Jurkat, Clone E6-1 (cell line): ENCODE measurements at regions not wholly inside any gene's neighbourhood (a gene's known extent, or its start where the extent isn't known, plus 50 kb on each side); places are given as distances from the start of the nearest gene placed in this dataset.

Experiments
- DNase-seq: peaks from one replicate; pipeline ENCODE4 v3.0.0-alpha.2; 2011; ENCODE audit warnings: low read depth, low spot score
- H3K4me3 ChIP-seq: 2 replicates; pipeline ENCODE4 v1.5.1; 2011; ENCODE audit warnings: mild to moderate bottlenecking, low read length, control low read depth, moderate library complexity

GRCh38 chr20:60948224-60948623 is 303.8 kb upstream of the CDH4 start:
- no peak for DNase-seq
- no peak overlapping the region for H3K4me3 ChIP-seq

DNA sequence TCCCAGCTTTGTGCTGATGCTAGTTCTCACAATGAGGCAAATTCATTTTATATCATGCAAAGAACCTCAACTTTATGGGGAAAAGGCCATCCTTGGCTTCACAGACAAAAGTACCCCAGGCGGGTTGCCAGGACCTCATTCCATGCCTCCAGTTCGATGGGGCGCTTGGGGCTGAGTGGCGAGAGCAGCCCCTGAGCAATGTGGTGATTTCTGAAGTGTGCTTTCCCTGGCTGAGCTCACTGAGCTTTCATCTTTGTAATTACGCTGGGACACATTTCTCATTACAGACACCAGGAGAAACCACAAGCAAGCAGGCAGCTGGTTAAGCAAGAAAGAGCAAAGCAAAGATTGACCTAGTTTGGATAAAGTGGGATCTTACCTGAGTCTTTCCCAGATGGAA is 301.5 kb upstream of the CDH4 start:
- DNase-seq, result no peak
- no peak overlapping the region for H3K4me3 ChIP-seq

DNA sequence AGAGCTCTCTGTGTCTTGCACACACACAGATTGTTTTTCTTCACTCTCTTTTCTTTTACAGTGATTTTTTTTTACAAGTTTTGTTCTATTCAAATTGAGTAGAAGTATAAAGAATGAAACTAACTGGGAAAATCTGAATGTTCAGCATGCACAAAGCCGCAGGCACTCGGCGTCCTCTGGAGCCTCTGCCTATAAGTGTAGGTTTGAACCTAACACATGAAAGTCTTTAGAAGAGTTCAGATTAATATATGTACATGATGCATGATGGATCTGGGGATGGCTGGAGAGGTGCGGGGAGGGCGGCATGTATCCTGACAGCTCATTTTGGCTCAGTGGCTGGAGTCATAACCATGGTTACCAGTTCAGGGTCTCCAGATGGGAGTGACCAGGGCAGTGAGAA is 301.1 kb upstream of the CDH4 start:
- no peak for DNase-seq
- no peak overlapping the region for H3K4me3 ChIP-seq

DNA sequence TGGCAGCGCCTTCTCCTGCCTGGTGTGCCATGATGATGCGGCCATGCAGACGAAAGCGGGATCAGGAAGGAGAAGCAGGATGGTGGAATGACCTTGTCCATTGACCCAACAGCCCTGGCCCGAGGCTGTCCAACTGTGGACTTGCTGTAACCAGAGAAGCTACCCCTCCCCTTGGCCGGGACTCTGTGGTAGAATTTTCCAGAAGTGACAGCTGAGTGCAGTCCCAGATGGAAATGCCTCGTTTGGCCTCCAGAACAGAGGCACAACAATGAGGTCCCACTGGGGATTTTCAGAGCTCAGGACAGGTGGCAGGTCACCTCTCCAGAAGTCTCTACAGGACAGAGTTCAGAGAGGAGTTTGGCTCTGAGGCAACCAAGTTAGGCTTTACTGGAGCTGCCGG is 299.2 kb upstream of the CDH4 start:
- no peak for DNase-seq

GRCh38 chr20:60953321-60953720 is 298.7 kb upstream of the CDH4 start:
- DNase-seq, result no peak
- no peak overlapping the region for H3K4me3 ChIP-seq

More for the DNA sequence above, 299.2 kb upstream of the CDH4 start:
- H3K4me3 ChIP-seq, result no peak overlapping the region

DNA sequence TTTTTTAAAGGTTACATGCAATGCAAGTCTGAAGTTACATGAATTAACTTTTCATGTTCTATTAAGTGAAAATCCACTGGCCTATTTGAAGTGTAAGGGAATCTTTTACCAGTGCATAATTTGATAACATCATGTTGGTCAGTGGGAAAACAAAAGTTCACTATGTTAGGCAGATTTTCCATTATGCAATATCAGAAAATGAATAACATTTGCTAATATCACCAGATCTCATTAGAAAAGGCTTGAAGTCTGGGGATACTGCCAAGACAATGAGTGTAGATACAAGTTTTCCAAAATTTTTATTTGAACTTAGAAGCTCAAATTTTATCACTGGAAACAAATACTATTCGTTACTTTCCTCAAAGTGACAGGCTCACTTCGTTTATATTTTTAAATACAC is 296.4 kb upstream of the CDH4 start:
- H3K4me3 ChIP-seq, result no peak overlapping the region
- no peak for DNase-seq

DNA sequence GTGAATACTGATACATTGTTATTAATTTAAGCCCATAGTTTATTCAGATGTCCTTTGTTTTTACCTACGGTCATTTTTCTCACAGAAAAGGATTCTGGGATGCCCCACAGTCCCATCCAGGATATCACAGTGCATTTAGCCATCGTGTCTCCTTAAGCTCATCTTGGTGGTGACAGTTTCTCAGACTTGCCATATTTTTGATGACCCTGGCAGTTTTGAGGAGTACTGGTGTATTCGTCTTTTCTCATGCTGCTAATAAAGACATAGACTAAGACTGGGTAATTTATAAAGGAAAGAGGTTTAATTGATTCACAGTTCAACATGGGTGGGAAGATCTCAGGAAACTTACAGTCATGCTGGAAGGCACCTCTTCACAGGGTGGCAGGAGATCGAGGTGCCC is 295.9 kb upstream of the CDH4 start:
- H3K4me3 ChIP-seq, result no peak overlapping the region
- DNase-seq, result no peak

DNA sequence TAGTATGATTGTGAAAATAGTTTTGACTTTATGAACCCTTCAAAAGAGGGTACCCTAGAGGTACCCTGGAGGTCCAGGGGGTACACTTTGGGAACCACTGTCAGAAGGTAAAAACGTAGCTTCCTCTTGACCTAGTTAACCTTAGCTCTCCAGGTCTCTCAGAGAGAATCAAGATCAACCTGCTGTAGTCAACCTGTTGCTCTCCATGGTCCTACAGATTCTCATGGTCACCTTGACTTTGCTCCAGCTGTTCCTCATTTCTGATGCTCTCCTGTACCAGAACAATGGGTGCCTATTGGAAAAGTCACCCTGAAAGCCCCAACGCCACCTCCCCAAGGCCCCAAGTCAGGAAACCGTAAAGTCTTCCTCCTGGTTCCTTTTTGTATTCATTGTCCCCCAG is 294.4 kb upstream of the CDH4 start:
- no peak overlapping the region for H3K4me3 ChIP-seq
- DNase-seq, result no peak

DNA sequence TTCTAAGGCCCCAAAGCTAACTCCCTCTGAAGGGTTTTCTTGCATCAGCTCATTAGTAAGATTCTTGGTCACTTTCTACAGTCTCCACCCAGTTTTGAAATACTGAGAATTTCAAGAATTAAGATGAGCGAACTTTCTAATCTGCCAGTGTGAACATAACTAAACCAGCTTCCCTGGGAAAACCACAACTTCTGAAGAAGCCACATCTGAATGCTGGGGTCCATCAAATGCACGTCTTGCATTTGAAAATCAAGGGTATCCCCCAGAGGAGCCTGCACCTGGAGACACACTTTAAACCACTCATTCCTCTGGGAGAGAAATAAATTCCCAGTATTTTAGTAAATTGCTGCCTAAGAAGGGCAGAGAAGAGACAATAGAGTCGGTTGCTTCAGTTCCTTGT is 292.1 kb upstream of the CDH4 start:
- DNase-seq, result peak; percentile 66

GRCh38 chr20:60960500-60960899 is 291.6 kb upstream of the CDH4 start:
- no peak overlapping the region for H3K4me3 ChIP-seq
- peak; percentile 26 for DNase-seq

More for the DNA sequence above, 292.1 kb upstream of the CDH4 start:
- H3K4me3 ChIP-seq, result no peak overlapping the region

- H3K4me3 ChIP-seq, result no peak overlapping the region
Measured at GRCh38 chr20:60961551-60961950, 290.5 kb upstream of the CDH4 start.

DNA sequence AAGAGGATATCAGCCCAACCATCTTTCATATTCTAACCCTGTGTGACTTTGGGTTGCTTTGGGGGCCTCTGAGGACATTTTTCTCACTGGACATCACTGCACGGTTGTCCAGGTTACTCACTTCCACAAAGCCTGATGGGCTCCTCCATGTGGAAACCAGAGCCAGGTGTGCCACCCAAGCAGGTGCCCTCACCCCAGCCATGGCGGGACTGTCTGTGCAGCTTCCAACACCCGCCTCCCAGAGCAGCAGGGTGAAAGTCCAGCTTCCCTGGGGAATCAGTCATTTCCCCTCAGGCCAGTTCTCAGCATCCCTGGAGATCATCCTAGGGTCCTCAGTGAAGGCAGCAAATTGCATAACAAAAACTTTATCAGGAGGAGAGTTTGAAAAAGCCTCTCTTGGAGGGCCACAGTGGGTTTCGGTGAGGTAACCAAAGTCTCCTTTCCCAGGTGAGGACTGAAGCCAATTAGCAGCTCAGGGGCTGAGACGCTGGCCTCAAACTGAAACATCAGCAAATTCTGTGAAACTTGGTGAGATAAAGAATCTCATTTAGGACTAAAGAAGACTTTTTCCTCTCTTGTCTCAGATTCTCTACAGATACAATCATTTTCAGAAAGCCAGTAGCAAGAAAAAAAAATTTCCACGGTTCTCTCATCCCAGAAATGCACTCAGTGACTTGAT is 289.6 kb upstream of the CDH4 start:
- DNase-seq, result no peak
- no peak overlapping the region for H3K4me3 ChIP-seq

More at GRCh38 chr20:60961551-60961950, 290.5 kb upstream of the CDH4 start:
- no peak for DNase-seq

- H3K4me3 ChIP-seq, result no peak overlapping the region
- no peak for DNase-seq
Measured at GRCh38 chr20:60963146-60963545, 288.9 kb upstream of the CDH4 start.

GRCh38 chr20:60964911-60965310 is 287.1 kb upstream of the CDH4 start:
- DNase-seq, result no peak
- no peak overlapping the region for H3K4me3 ChIP-seq

- no peak for DNase-seq
Measured at GRCh38 chr20:60966031-60966430, 286.0 kb upstream of the CDH4 start.

DNA sequence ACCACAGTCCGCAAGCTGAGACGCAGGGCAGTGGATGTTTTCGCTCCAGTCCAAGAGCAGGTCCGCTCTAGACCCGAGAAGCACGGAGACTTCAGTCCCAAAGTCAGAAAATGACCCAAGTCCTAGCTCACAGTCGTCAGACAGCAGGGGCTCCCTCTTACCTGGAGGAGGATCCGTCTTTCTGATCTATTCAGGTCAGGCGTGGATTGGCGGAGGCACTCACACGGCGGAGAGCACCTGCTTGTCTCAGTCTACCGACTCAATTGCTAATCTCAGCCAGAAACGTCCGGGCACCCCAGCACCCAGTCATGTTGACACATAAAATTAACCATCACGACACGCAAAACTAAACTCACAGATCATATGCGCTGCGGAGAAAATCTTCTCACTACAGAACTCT is 285.3 kb upstream of the CDH4 start:
- H3K4me3 ChIP-seq, result no peak overlapping the region
- DNase-seq, result no peak

More at GRCh38 chr20:60966031-60966430, 286.0 kb upstream of the CDH4 start:
- no peak overlapping the region for H3K4me3 ChIP-seq

DNA sequence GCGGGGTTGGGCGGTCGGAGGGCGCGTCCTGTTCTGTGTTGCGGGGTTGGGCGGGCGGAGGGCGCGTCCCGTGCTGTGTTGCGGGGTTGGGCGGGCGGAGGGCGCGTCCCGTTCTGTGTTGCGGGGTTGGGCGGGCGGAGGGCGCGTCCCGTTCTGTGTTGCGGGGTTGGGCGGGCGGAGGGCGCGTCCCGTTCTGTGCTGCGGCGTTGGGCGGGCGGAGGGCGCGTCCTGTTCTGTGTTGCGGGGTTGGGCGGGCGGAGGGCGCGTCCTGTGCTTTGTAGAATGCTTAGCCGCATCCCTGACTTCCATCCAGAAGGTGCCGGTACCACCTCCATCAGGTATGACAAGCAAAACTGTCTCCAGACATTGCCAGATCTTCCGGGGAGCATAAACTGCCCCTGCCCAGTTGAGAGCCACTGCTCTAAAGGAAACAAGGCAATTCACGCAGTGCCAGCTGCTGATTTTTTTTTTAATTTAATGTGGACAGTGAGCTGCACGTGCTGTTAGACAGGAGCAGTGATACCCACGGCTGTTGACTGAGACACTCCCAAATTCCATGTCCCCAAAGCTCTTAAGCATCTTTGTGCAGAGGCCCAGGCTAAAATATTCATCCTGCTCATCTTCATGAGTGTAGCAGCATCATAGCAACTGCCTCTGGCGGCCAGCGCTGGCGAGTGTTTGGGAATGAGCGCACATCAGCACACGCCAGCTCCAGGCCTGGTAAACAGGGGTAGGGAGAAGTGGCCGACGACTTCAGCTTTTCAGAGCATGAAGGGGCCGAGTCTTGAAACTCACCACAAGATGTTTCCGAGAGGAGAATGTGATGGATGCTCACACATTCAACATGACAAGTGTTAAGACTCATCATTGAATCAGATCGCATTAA is 284.4 kb upstream of the CDH4 start:
- DNase-seq, result no peak
- H3K4me3 ChIP-seq, result no peak overlapping the region

- no peak for DNase-seq
Measured at GRCh38 chr20:60968853-60969720, 283.0 kb upstream of the CDH4 start.

GRCh38 chr20:60970601-60971000 is 281.5 kb upstream of the CDH4 start:
- H3K4me3 ChIP-seq, result no peak overlapping the region
- DNase-seq, result no peak

More at GRCh38 chr20:60968853-60969720, 283.0 kb upstream of the CDH4 start:
- H3K4me3 ChIP-seq, result no peak overlapping the region

DNA sequence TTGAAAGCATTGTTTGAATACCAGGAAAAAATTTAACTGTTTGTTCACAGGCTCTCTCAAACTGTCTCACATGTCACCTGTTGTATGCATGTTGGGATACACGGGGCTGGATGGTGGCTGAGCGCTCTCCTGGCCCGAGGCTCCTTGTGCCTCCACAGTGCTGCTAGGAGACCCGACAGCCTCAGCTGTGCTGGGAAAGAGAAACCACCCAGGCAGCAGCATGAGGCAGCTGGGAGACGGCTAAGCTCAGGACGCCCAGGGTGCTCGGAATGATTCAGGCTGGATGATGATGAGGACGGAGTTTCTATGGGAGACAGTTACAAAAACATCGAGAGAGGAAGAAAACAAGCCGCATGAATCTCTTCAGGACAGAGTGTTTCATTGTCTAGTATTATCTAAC is 278.0 kb upstream of the CDH4 start:
- DNase-seq, result no peak
- no peak overlapping the region for H3K4me3 ChIP-seq
